Colonic mucosa (tissue), 4 donors: ENCODE measurements at regions not wholly inside any gene's neighbourhood (a gene's known extent, or its start where the extent isn't known, plus 50 kb on each side); places are given as distances from the start of the nearest gene placed in this dataset.

ENCODE experiments used
- DNase-seq: peaks from one replicate; pipeline ENCODE4 v3.0.0-alpha.2; 2020
- H3K27ac ChIP-seq: fragments of 200-600 bp; one replicate; pipeline ENCODE4 v1.8.0; 2021
- H3K27me3 ChIP-seq: fragments of 200-600 bp; one replicate; pipeline ENCODE4 v1.8.0; 2021
- H3K36me3 ChIP-seq: fragments of 200-600 bp; one replicate; pipeline ENCODE4 v1.8.0; 2021
- H3K4me1 ChIP-seq: fragments of 200-600 bp; one replicate; pipeline ENCODE4 v1.8.0; 2021; ENCODE audit warnings: mild to moderate bottlenecking
- H3K4me3 ChIP-seq: fragments of 200-600 bp; one replicate; pipeline ENCODE4 v1.8.0; 2021
- H3K9ac ChIP-seq, 2 donors: one replicate each; pipeline ENCODE4 v1.7.0; 2013; ENCODE audit warnings: control low read depth in 2 of 2, low read depth in 2 of 2, low read length in 2 of 2
- H3K9me3 ChIP-seq: fragments of 200-600 bp; one replicate; pipeline ENCODE4 v1.8.0; 2021
- intact Hi-C: fragments of 100-400 bp; cut with DNase I; formaldehyde crosslinking; loops from one replicate; pipeline ENCODE4 v1.14.1; 2022
- TF ChIP-seq, protein P1 (sequence below): fragments of 200-600 bp; IDR thresholded peaks from one replicate; pipeline ENCODE4 v1.8.0; 2022; ENCODE audit warnings: antibody characterized with exemption, mild to moderate bottlenecking
- donor health status: healthy.
- donor health status: DM: no; HTN: no; CAD: no.
- donor health status: DM: no; HTN: no; CAD: no.

- no peaks in the 10 kb centered on the region for H3K36me3 ChIP-seq
These were observed 200.0 kb upstream of the MEX3C start for GRCh38 chr18:51397347-51397962.

DNA sequence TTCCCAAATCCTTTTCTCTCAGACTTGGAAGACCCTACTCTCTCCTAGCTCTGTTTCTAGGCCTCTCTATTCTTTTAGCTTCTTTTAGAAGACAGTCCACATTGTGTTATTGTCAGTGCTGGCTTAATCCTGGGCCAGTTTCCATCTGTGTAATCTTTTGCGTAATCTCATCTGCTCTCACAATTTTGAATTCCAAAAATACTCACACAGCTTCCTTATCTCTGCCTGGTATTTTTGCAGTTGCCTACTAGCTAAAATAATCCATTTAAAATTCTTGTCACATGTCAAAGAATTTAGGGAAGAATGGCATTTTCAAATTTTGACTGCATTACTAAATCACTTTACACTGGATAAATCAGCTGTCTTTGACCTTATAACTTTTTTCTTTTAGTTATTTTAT lies 200.6 kb upstream of the MEX3C start:
- intact Hi-C loops = no loop called here
- no peaks in the 10 kb centered on the region for H3K4me1 ChIP-seq
- H3K4me3 ChIP-seq = no peak overlapping the region
- TF ChIP-seq, protein P1, sequence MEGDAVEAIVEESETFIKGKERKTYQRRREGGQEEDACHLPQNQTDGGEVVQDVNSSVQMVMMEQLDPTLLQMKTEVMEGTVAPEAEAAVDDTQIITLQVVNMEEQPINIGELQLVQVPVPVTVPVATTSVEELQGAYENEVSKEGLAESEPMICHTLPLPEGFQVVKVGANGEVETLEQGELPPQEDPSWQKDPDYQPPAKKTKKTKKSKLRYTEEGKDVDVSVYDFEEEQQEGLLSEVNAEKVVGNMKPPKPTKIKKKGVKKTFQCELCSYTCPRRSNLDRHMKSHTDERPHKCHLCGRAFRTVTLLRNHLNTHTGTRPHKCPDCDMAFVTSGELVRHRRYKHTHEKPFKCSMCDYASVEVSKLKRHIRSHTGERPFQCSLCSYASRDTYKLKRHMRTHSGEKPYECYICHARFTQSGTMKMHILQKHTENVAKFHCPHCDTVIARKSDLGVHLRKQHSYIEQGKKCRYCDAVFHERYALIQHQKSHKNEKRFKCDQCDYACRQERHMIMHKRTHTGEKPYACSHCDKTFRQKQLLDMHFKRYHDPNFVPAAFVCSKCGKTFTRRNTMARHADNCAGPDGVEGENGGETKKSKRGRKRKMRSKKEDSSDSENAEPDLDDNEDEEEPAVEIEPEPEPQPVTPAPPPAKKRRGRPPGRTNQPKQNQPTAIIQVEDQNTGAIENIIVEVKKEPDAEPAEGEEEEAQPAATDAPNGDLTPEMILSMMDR = no peak
- H3K9me3 ChIP-seq = no peaks in the 10 kb centered on the region
- H3K27ac ChIP-seq = no peak overlapping the region
- H3K9ac ChIP-seq = no peak overlapping the region
- no peak for DNase-seq
- no peaks in the 10 kb centered on the region for H3K36me3 ChIP-seq
- H3K27me3 ChIP-seq = no peaks in the 10 kb centered on the region

More at GRCh38 chr18:51397347-51397962, 200.0 kb upstream of the MEX3C start:
- Histone ChIP-seq H3K4me3 (no peak overlapping the region), H3K9me3 (no peaks in the 10 kb centered on the region), H3K27me3 (no peaks in the 10 kb centered on the region), H3K4me1 (no peaks in the 10 kb centered on the region), H3K9ac (no peak overlapping the region), H3K27ac (no peak overlapping the region)
- TF ChIP-seq, protein P1 = no peak
- intact Hi-C loops = no loop called here
- no peak for DNase-seq

- H3K27ac ChIP-seq = no peak overlapping the region
- TF ChIP-seq, protein P1 = no peak
These were observed 202.1 kb upstream of the MEX3C start for GRCh38 chr18:51399491-51400122.

GRCh38 chr18:51400721-51401120 lies 203.2 kb upstream of the MEX3C start:
- no peak overlapping the region for H3K27ac ChIP-seq
- TF ChIP-seq, protein P1 = no peak
- no peak overlapping the region for H3K4me3 ChIP-seq
- no peaks in the 10 kb centered on the region for H3K9me3 ChIP-seq
- intact Hi-C loops = no loop called here
- no peaks in the 10 kb centered on the region for H3K4me1 ChIP-seq
- H3K9ac ChIP-seq = no peak overlapping the region
- H3K36me3 ChIP-seq = no peaks in the 10 kb centered on the region
- no peak for DNase-seq
- H3K27me3 ChIP-seq = no peaks in the 10 kb centered on the region

More at GRCh38 chr18:51399491-51400122, 202.1 kb upstream of the MEX3C start:
- intact Hi-C loops = no loop called here
- DNase-seq = no peak
- Histone ChIP-seq H3K36me3 (no peaks in the 10 kb centered on the region), H3K27me3 (no peaks in the 10 kb centered on the region), H3K9me3 (no peaks in the 10 kb centered on the region), H3K9ac (no peak overlapping the region), H3K4me1 (no peaks in the 10 kb centered on the region), H3K4me3 (no peak overlapping the region)

GRCh38 chr18:51401912-51402311 lies 204.4 kb upstream of the MEX3C start:
- H3K9me3 ChIP-seq = no peaks in the 10 kb centered on the region
- intact Hi-C loops = no loop called here
- H3K9ac ChIP-seq = no peak overlapping the region
- H3K4me1 ChIP-seq = no peaks in the 10 kb centered on the region
- H3K27me3 ChIP-seq = no peaks in the 10 kb centered on the region
- no peaks in the 10 kb centered on the region for H3K36me3 ChIP-seq
- H3K4me3 ChIP-seq = no peak overlapping the region
- no peak for DNase-seq
- no peak overlapping the region for H3K27ac ChIP-seq
- TF ChIP-seq, protein P1 = no peak
